ENCODE measurements at regions not wholly inside any gene's neighbourhood (a gene's known extent, or its start where the extent isn't known, plus 50 kb on each side); places are given as distances from the start of the nearest gene placed in this dataset.

- no peak for TF ChIP-seq E2F1 (CRISPR knock-in tag; IDR thresholded peaks at IDR 0.05)
- no peak for TF ChIP-seq NFE2L1 (CRISPR knock-in tag; IDR thresholded peaks at IDR 0.05)
- no peak for TF ChIP-seq USF1 (CRISPR knock-in tag; IDR thresholded peaks at IDR 0.05)
- no peak for TF ChIP-seq CTCF (IDR thresholded peaks at IDR 0.05)
- TF ChIP-seq CREM (CRISPR knock-in tag; IDR thresholded peaks at IDR 0.05) = no peak
- TF ChIP-seq ZNF416 (CRISPR knock-in tag; IDR thresholded peaks at IDR 0.05) = no peak
Measured at GRCh38 chr20:40343390-40343789, 345.6 kb downstream of the MAFB start.

Data from WTC11 (cell line).